H1 (cell line): ENCODE measurements at regions not wholly inside any gene's neighbourhood (a gene's known extent, or its start where the extent isn't known, plus 50 kb on each side); places are given as distances from the start of the nearest gene placed in this dataset.

Experiments
- KDM1A ChIP-seq: fragments of 200-600, 300-600 bp; sonication (generic); IDR thresholded peaks from 2 replicates; pipeline ENCODE4 v1.7.1; 2016; ENCODE audit warnings: mild to moderate bottlenecking, low read length, borderline replicate concordance
- KDM4A ChIP-seq: IDR thresholded peaks from one replicate; pipeline ENCODE4 v1.7.1; 2012; ENCODE audit warnings: low read depth, mild to moderate bottlenecking, moderate library complexity, low read length, inconsistent platforms; ENCODE audit not compliant: severe bottlenecking
- POLR2AphosphoS5 ChIP-seq: IDR thresholded peaks from 2 replicates; pipeline ENCODE4 v1.6.1; 2011; ENCODE audit warnings: low read depth, low read length
- YY1 ChIP-seq: IDR thresholded peaks from 2 replicates; pipeline ENCODE4 v1.6.1; 2011; ENCODE audit warnings: low read depth, mild to moderate bottlenecking, low read length
- ZNF274 ChIP-seq: IDR thresholded peaks from 2 replicates; pipeline ENCODE4 v1.7.0; 2012; ENCODE audit warnings: low read length, borderline replicate concordance; ENCODE audit errors: extremely low read depth

- TF ChIP-seq YY1, result no peak
- no peak for TF ChIP-seq POLR2AphosphoS5
- no peak for TF ChIP-seq KDM4A
- no peak for TF ChIP-seq ZNF274
- no peak for TF ChIP-seq KDM1A
Observed at GRCh38 chr21:28356422-28356821, 636.3 kb downstream of the LTN1 start (continued).
